HepG2 (cell line): ENCODE measurements at regions not wholly inside any gene's neighbourhood (a gene's known extent, or its start where the extent isn't known, plus 50 kb on each side); places are given as distances from the start of the nearest gene placed in this dataset.
A peak's percentile ranks its signal among the peaks of the same experiment; 100 is the strongest.

Source experiments
- ATAC-seq: fragments of 200-7000 bp; cut with Tn5 transposase; 3 replicates; pipeline ENCODE4 v1.9.1; 2020; ENCODE audit warnings: mild to moderate bottlenecking, moderate library complexity
- BruUV-seq: library from RNA; stranded (reverse); fragments of 400-500 nt; replicated peaks from 2 replicates; lab custom pipeline; 2021; lab: Mats Ljungman, UMichigan
- CTCF ChIA-PET: fragments of 300-600 bp; formaldehyde crosslinking; extraction: SDS; loops from one replicate; lab custom pipeline; 2021; ENCODE audit warnings: low total read pairs, inconsistent platforms, low intra/inter-chr PET ratio; lab: Yijun Ruan, JAX
- POLR2A ChIA-PET: fragments of 350-600 bp; sonication (Branson Sonifier 250); formaldehyde crosslinking; loops from one replicate; lab custom pipeline; 2020; ENCODE audit warnings: antibody characterized with exemption, inconsistent platforms; lab: Yijun Ruan, JAX
- DNase-seq: peaks from one replicate; pipeline ENCODE4 v3.0.0-alpha.2; 2015; ENCODE audit warnings: low spot score
- FAIRE-seq: peaks from 3 replicates; lab custom pipeline; 2011; peaks lifted over from hg19 to GRCh38; lab: Jason Lieb, UNC
- H2AFZ ChIP-seq: one replicate; pipeline ENCODE4 v1.6.1; 2011; ENCODE audit warnings: low read length, inconsistent platforms
- H3K27ac ChIP-seq: fragments of 300-600 bp; 3 replicates; pipeline ENCODE4 v1.8.0; 2011; ENCODE audit warnings: mixed run types, mild to moderate bottlenecking, mixed read lengths, low read length, inconsistent platforms; ENCODE audit not compliant: insufficient read depth; ENCODE audit errors: extremely low read length
- H3K27me3 ChIP-seq, 2 experiments: fragments of 200-600 bp in 1 of 2; 2 replicates in 1 of 2; 3 replicates in 1 of 2; pipeline versions ENCODE4 v1.6.0 to v1.8.0; 2011; ENCODE audit warnings: low read length in 2 of 2, mild to moderate bottlenecking in 2 of 2, moderate library complexity in 2 of 2, inconsistent platforms in 1 of 2; ENCODE audit not compliant: insufficient read depth in 2 of 2, control insufficient read depth in 1 of 2
- H3K36me3 ChIP-seq, 2 experiments: fragments of 200-600 bp in 1 of 2; replicated peaks in 1 of 2; 2 replicates in 1 of 2; 3 replicates in 1 of 2; pipeline versions ENCODE4 v1.5.1 to v1.8.0; 2011; ENCODE audit warnings: low read length in 2 of 2, inconsistent platforms in 1 of 2; ENCODE audit not compliant: insufficient read depth in 2 of 2, control insufficient read depth in 1 of 2
- H3K4me1 ChIP-seq: 2 replicates; pipeline ENCODE4 v1.5.1; 2012; ENCODE audit warnings: low read length, inconsistent platforms; ENCODE audit not compliant: insufficient read depth
- H3K4me2 ChIP-seq: 2 replicates; pipeline ENCODE4 v1.6.0; 2011; ENCODE audit warnings: low read depth, low read length, inconsistent platforms
- H3K4me3 ChIP-seq, 3 experiments: fragments of 200-600 bp in 1 of 3; sonication (generic), shearing (Covaris generic) in 1 of 3; replicated peaks in 1 of 3; 2 replicates each; pipeline ENCODE4 v1.5.1; 2011 to 2016; ENCODE audit warnings: low read length in 3 of 3, inconsistent platforms in 2 of 3, low read depth in 2 of 3, mild to moderate bottlenecking in 2 of 3, control low read depth in 1 of 3, mixed read lengths in 1 of 3; ENCODE audit not compliant: insufficient read depth in 1 of 3
- H3K79me2 ChIP-seq: one replicate; pipeline ENCODE4 v1.6.1; 2011; ENCODE audit warnings: low read length, inconsistent platforms; ENCODE audit not compliant: insufficient read depth
- H3K9ac ChIP-seq: 2 replicates; pipeline ENCODE4 v1.6.0; 2011; ENCODE audit warnings: mild to moderate bottlenecking, low read depth, low read length, inconsistent platforms; ENCODE audit not compliant: insufficient read depth
- H3K9me3 ChIP-seq: 2 replicates; pipeline ENCODE4 v1.5.1; 2012; ENCODE audit warnings: mild to moderate bottlenecking, low read length
- H4K20me1 ChIP-seq: 2 replicates; pipeline ENCODE4 v1.6.0; 2011; ENCODE audit warnings: inconsistent platforms, mild to moderate bottlenecking, low read length, moderate library complexity; ENCODE audit not compliant: insufficient read depth
- AGO2 ChIP-seq: fragments of 200-400 bp; formaldehyde crosslinking; optimal IDR thresholded peaks from 2 replicates; pipeline ENCODE3; 2017; ENCODE audit warnings: mild to moderate bottlenecking, low read depth, low read length, moderate library complexity
- EHMT2 ChIP-seq: fragments of 200-600 bp; sonication (generic); IDR thresholded peaks from 2 replicates; pipeline ENCODE4 v1.7.0; 2017; ENCODE audit warnings: antibody characterized with exemption, low read depth, low read length, borderline replicate concordance
- FOXC1 ChIP-seq: sonication (generic); formaldehyde crosslinking; IDR thresholded peaks from 2 replicates; pipeline ENCODE4 v1.8.0; 2022; ENCODE audit warnings: mild to moderate bottlenecking, missing genetic modification reagents, borderline replicate concordance
- MZF1 ChIP-seq: sonication (generic); formaldehyde crosslinking; IDR thresholded peaks from 2 replicates; pipeline ENCODE4 v1.8.1; 2023; ENCODE audit warnings: mild to moderate bottlenecking, missing genetic modification reagents, borderline replicate concordance
- NONO ChIP-seq, 2 experiments: fragments of 450-650 bp in 1 of 2; sonication (generic) in 1 of 2; formaldehyde crosslinking in 1 of 2; IDR thresholded peaks in 1 of 2; conservative IDR thresholded peaks in 1 of 2; 2 replicates each; pipeline versions ENCODE4 v1.6.1 to v1.8.0; 2017 to 2022; ENCODE audit warnings: mild to moderate bottlenecking in 1 of 2, missing genetic modification reagents in 1 of 2, moderate library complexity in 1 of 2
- SALL2 ChIP-seq: sonication (generic); formaldehyde crosslinking; IDR thresholded peaks from 2 replicates; pipeline ENCODE4 v1.8.1; 2023; ENCODE audit warnings: mild to moderate bottlenecking, missing genetic modification reagents, inconsistent platforms
- SAP130 ChIP-seq: IDR thresholded peaks from 2 replicates; pipeline ENCODE4 v1.6.1; 2016; ENCODE audit warnings: low read depth
- SNAPC2 ChIP-seq: sonication (generic); formaldehyde crosslinking; IDR thresholded peaks from 2 replicates; pipeline ENCODE4 v1.8.1; 2022; ENCODE audit warnings: mild to moderate bottlenecking, missing genetic modification reagents
- WIZ ChIP-seq: sonication (generic); formaldehyde crosslinking; IDR thresholded peaks from 2 replicates; pipeline ENCODE4 v1.5.1; 2020; ENCODE audit warnings: mild to moderate bottlenecking, missing genetic modification reagents
- ZNF180 ChIP-seq: sonication (generic); formaldehyde crosslinking; IDR thresholded peaks from 2 replicates; pipeline ENCODE4 v1.4.0; 2020; ENCODE audit warnings: low read depth, missing genetic modification reagents, borderline replicate concordance
- ZNF382 ChIP-seq: sonication (generic); formaldehyde crosslinking; IDR thresholded peaks from 2 replicates; pipeline ENCODE4 v1.5.0; 2020; ENCODE audit warnings: missing genetic modification reagents, mild to moderate bottlenecking, borderline replicate concordance
- ZNF777 ChIP-seq: sonication (generic); formaldehyde crosslinking; IDR thresholded peaks from 2 replicates; pipeline ENCODE4 v1.4.0; 2020; ENCODE audit warnings: missing genetic modification reagents
- ZSCAN9 ChIP-seq: IDR thresholded peaks from 2 replicates; pipeline ENCODE4 v1.6.1; 2016; ENCODE audit warnings: borderline replicate concordance
- WGBS: methylation state at CpG from one replicate; pipeline ENCODE4 v1.1.6; 2017; ENCODE audit warnings: low lambda C conversion rate; 5-methylcytosine and 5-hydroxymethylcytosine counted together
- in situ Hi-C: cut with HindIII; loops from 2 replicates; pipeline ENCODE4 v1.10.0; 2017; ENCODE audit warnings: low pct_unique_long_range_greater_than_20kb; ENCODE audit not compliant: extremely low pct_ligation_motif_present
- intact Hi-C: fragments of 100-400 bp; cut with micrococcal nuclease; formaldehyde crosslinking; loops from one replicate; pipeline ENCODE4 v1.10.0; 2022; ENCODE audit not compliant: unreplicated experiment
- TF ChIP-seq, protein P1 (sequence below), 2 experiments: IDR thresholded peaks; 2 replicates each; pipeline ENCODE4 v1.6.1; 2011 to 2012; ENCODE audit warnings: low read length in 2 of 2, borderline replicate concordance in 1 of 2, low read depth in 1 of 2, mild to moderate bottlenecking in 1 of 2, moderate library complexity in 1 of 2
- TF ChIP-seq, protein P2 (sequence below): sonication (generic); formaldehyde crosslinking; IDR thresholded peaks from 2 replicates; pipeline ENCODE4 v1.4.0; 2020; ENCODE audit warnings: missing genetic modification reagents, borderline replicate concordance
- TF ChIP-seq, protein P3 (sequence below): sonication (generic); formaldehyde crosslinking; IDR thresholded peaks from 2 replicates; pipeline ENCODE4 v1.4.0; 2020; ENCODE audit warnings: missing genetic modification reagents

DNA sequence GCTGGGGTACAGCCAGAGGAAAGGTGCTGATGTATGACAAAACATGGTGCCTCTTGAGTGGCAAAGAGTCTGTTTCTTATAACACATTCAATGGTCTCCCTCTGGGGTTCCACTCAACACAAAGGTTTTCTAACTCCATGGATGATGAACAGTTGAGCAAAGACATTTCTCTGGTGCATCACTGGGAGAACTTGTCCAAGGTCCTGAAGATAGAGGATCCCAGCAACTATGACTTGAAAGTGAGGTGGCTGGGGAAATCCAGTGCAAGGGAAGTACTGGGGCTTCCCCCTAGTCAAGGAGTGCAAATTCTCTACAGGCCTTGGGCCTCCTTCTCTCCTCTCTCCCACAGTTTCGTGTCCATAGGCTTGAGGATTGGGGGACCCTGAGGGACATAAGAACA lies 431.1 kb downstream of the WDR72 start:
- Histone ChIP-seq H3K9ac (no peak overlapping the region), H3K9me3 (no peaks in the 10 kb centered on the region), H3K4me1 (0 out of 2 replicates have a peak, but pooled peaks cover 2% of the 10 kb centered on the region), H3K36me3 (no peaks in the 10 kb centered on the region), H3K79me2 (no peaks in the 10 kb centered on the region), H4K20me1 (no peaks in the 10 kb centered on the region), H3K27ac (no peak overlapping the region), H3K4me3 (no peak overlapping the region), H3K4me2 (no peak overlapping the region), H3K27me3 (no peaks in the 10 kb centered on the region), H2AFZ (no peak overlapping the region)
- ChIA-PET CTCF (no interaction called here), POLR2A (no interaction called here)
- no peak for DNase-seq
- FAIRE-seq = no peak
- intact Hi-C loops = no loop called here
- no TSS peak for BruUV-seq
- in situ Hi-C loops = no loop called here
- ATAC-seq = no peak
- WGBS = 0% methylated on average over 1 of the region's 1 CpG
- TF ChIP-seq, protein P1, sequence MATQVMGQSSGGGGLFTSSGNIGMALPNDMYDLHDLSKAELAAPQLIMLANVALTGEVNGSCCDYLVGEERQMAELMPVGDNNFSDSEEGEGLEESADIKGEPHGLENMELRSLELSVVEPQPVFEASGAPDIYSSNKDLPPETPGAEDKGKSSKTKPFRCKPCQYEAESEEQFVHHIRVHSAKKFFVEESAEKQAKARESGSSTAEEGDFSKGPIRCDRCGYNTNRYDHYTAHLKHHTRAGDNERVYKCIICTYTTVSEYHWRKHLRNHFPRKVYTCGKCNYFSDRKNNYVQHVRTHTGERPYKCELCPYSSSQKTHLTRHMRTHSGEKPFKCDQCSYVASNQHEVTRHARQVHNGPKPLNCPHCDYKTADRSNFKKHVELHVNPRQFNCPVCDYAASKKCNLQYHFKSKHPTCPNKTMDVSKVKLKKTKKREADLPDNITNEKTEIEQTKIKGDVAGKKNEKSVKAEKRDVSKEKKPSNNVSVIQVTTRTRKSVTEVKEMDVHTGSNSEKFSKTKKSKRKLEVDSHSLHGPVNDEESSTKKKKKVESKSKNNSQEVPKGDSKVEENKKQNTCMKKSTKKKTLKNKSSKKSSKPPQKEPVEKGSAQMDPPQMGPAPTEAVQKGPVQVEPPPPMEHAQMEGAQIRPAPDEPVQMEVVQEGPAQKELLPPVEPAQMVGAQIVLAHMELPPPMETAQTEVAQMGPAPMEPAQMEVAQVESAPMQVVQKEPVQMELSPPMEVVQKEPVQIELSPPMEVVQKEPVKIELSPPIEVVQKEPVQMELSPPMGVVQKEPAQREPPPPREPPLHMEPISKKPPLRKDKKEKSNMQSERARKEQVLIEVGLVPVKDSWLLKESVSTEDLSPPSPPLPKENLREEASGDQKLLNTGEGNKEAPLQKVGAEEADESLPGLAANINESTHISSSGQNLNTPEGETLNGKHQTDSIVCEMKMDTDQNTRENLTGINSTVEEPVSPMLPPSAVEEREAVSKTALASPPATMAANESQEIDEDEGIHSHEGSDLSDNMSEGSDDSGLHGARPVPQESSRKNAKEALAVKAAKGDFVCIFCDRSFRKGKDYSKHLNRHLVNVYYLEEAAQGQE (IDR thresholded peaks at IDR 0.05; ENCODE audit: borderline replicate concordance in 1 of 2, low read depth in 1 of 2, low read length in 2 of 2) = peak; percentile 56 to 94
- TF ChIP-seq, protein P2, sequence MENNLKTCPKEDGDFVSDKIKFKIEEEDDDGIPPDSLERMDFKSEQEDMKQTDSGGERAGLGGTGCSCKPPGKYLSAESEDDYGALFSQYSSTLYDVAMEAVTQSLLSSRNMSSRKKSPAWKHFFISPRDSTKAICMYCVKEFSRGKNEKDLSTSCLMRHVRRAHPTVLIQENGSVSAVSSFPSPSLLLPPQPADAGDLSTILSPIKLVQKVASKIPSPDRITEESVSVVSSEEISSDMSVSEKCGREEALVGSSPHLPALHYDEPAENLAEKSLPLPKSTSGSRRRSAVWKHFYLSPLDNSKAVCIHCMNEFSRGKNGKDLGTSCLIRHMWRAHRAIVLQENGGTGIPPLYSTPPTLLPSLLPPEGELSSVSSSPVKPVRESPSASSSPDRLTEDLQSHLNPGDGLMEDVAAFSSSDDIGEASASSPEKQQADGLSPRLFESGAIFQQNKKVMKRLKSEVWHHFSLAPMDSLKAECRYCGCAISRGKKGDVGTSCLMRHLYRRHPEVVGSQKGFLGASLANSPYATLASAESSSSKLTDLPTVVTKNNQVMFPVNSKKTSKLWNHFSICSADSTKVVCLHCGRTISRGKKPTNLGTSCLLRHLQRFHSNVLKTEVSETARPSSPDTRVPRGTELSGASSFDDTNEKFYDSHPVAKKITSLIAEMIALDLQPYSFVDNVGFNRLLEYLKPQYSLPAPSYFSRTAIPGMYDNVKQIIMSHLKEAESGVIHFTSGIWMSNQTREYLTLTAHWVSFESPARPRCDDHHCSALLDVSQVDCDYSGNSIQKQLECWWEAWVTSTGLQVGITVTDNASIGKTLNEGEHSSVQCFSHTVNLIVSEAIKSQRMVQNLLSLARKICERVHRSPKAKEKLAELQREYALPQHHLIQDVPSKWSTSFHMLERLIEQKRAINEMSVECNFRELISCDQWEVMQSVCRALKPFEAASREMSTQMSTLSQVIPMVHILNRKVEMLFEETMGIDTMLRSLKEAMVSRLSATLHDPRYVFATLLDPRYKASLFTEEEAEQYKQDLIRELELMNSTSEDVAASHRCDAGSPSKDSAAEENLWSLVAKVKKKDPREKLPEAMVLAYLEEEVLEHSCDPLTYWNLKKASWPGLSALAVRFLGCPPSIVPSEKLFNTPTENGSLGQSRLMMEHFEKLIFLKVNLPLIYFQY (CRISPR knock-in tag) = no peak
- TF ChIP-seq ZNF382 (CRISPR knock-in tag) (no peak), SAP130 (CRISPR knock-in tag) (no peak), AGO2 (no peak), MZF1 (CRISPR knock-in tag) (no peak), ZSCAN9 (CRISPR knock-in tag) (0 out of 2 replicates have a peak, but pooled peaks have one; percentile 38), ZNF180 (no peak), ZNF777 (CRISPR knock-in tag) (no peak), SNAPC2 (CRISPR knock-in tag) (no peak), FOXC1 (CRISPR knock-in tag) (no peak), EHMT2 (peak; percentile 72), WIZ (CRISPR knock-in tag) (peak; percentile 62; the same call in 1 of the 2 replicates), SALL2 (CRISPR knock-in tag) (no peak), NONO (IDR thresholded peaks at IDR 0.05) (no peak), NONO (CRISPR knock-in tag; conservative IDR thresholded peaks at IDR 0.05) (no peak)
- TF ChIP-seq, protein P3, sequence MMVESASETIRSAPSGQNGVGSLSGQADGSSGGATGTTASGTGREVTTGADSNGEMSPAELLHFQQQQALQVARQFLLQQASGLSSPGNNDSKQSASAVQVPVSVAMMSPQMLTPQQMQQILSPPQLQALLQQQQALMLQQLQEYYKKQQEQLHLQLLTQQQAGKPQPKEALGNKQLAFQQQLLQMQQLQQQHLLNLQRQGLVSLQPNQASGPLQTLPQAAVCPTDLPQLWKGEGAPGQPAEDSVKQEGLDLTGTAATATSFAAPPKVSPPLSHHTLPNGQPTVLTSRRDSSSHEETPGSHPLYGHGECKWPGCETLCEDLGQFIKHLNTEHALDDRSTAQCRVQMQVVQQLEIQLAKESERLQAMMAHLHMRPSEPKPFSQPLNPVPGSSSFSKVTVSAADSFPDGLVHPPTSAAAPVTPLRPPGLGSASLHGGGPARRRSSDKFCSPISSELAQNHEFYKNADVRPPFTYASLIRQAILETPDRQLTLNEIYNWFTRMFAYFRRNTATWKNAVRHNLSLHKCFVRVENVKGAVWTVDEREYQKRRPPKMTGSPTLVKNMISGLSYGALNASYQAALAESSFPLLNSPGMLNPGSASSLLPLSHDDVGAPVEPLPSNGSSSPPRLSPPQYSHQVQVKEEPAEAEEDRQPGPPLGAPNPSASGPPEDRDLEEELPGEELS (CRISPR knock-in tag) = no peak
